ENCODE measurements at regions not wholly inside any gene's neighbourhood (a gene's known extent, or its start where the extent isn't known, plus 50 kb on each side); places are given as distances from the start of the nearest gene placed in this dataset.

- H3K4me1 Mint-ChIP-seq: peaks cover 10% of the 10 kb centered on the region
- no peaks in the 10 kb centered on the region for H3K9me3 Mint-ChIP-seq
- TF ChIP-seq CTCF (IDR thresholded peaks at IDR 0.05; ENCODE audit: unreplicated experiment): no peak
- H3K4me3 Mint-ChIP-seq: no peak overlapping the region
- peaks cover 25% of the 10 kb centered on the region for H3K27me3 Mint-ChIP-seq (ENCODE audit: low read depth)
- no peak for DNase-seq (ENCODE audit: low spot score in 2 of 2, unreplicated experiment in 2 of 2)
- H3K27ac Mint-ChIP-seq: no peak overlapping the region
- no peaks in the 10 kb centered on the region for H3K36me3 Mint-ChIP-seq
Observed at GRCh38 chr19:29413435-29413834, 112.4 kb upstream of the VSTM2B start.

- Mint-ChIP-seq H3K4me3 (no peak overlapping the region), H3K27ac (no peak overlapping the region), H3K27me3 (ENCODE audit: low read depth) (peaks cover 22% of the 10 kb centered on the region), H3K9me3 (no peaks in the 10 kb centered on the region), H3K4me1 (peaks cover 6% of the 10 kb centered on the region), H3K36me3 (no peaks in the 10 kb centered on the region)
- DNase-seq (ENCODE audit: low spot score in 2 of 2, unreplicated experiment in 2 of 2): no peak
- TF ChIP-seq CTCF (IDR thresholded peaks at IDR 0.05; ENCODE audit: unreplicated experiment): no peak
Observed at GRCh38 chr19:29415507-29415906, 110.3 kb upstream of the VSTM2B start.

GRCh38 chr19:29417048-29417447, 108.7 kb upstream of the VSTM2B start:
- no peak for TF ChIP-seq CTCF (IDR thresholded peaks at IDR 0.05; ENCODE audit: unreplicated experiment)
- no peaks in the 10 kb centered on the region for H3K36me3 Mint-ChIP-seq
- no peaks in the 10 kb centered on the region for H3K9me3 Mint-ChIP-seq
- H3K4me1 Mint-ChIP-seq: peaks cover 4% of the 10 kb centered on the region
- no peak overlapping the region for H3K4me3 Mint-ChIP-seq
- H3K27me3 Mint-ChIP-seq (ENCODE audit: low read depth): peaks cover 17% of the 10 kb centered on the region
- no peak for DNase-seq (ENCODE audit: low spot score in 2 of 2, unreplicated experiment in 2 of 2)
- no peak overlapping the region for H3K27ac Mint-ChIP-seq

- Mint-ChIP-seq H3K4me1 (peaks cover 4% of the 10 kb centered on the region), H3K36me3 (no peaks in the 10 kb centered on the region), H3K27me3 (ENCODE audit: low read depth) (peaks cover 17% of the 10 kb centered on the region), H3K9me3 (no peaks in the 10 kb centered on the region), H3K27ac (no peak overlapping the region), H3K4me3 (no peak overlapping the region)
- no peak for DNase-seq (ENCODE audit: low spot score in 2 of 2, unreplicated experiment in 2 of 2)
- no peak for TF ChIP-seq CTCF (IDR thresholded peaks at IDR 0.05; ENCODE audit: unreplicated experiment)
Observed at GRCh38 chr19:29418201-29418600, 107.6 kb upstream of the VSTM2B start.

- peaks cover 4% of the 10 kb centered on the region for H3K4me1 Mint-ChIP-seq
- no peak for DNase-seq (ENCODE audit: low spot score in 2 of 2, unreplicated experiment in 2 of 2)
- H3K36me3 Mint-ChIP-seq: no peaks in the 10 kb centered on the region
- no peak overlapping the region for H3K27ac Mint-ChIP-seq
- no peaks in the 10 kb centered on the region for H3K9me3 Mint-ChIP-seq
- no peak overlapping the region for H3K4me3 Mint-ChIP-seq
- peaks cover 12% of the 10 kb centered on the region for H3K27me3 Mint-ChIP-seq (ENCODE audit: low read depth)
- TF ChIP-seq CTCF (IDR thresholded peaks at IDR 0.05; ENCODE audit: unreplicated experiment): no peak
Observed at GRCh38 chr19:29420065-29420464, 105.7 kb upstream of the VSTM2B start.
